Glomerular visceral epithelial cell (primary cell): ENCODE measurements at regions not wholly inside any gene's neighbourhood (a gene's known extent, or its start where the extent isn't known, plus 50 kb on each side); places are given as distances from the start of the nearest gene placed in this dataset.

Source experiments
- DNase-seq: peaks from one replicate; pipeline ENCODE4 v3.0.0-alpha.2; 2016; ENCODE audit errors: extremely low spot score

GRCh38 chr7:132072873-132073272 lies 503.4 kb downstream of the PLXNA4 start:
- no peak for DNase-seq

GRCh38 chr7:132072165-132072564 lies 504.1 kb downstream of the PLXNA4 start:
- DNase-seq, result no peak

GRCh38 chr7:132069306-132069705 lies 507.0 kb downstream of the PLXNA4 start:
- DNase-seq, result no peak

GRCh38 chr7:132066761-132067171 lies 509.5 kb downstream of the PLXNA4 start:
- DNase-seq, result peak; percentile 39

GRCh38 chr7:132065989-132066603 lies 509.7 kb upstream of the PODXL start:
- DNase-seq, result peak; percentile 8

- DNase-seq, result peak; percentile 93
Observed at GRCh38 chr7:132065193-132065988, 509.0 kb upstream of the PODXL start.

- no peak for DNase-seq
Observed at GRCh38 chr7:132063800-132064199, 507.4 kb upstream of the PODXL start.

GRCh38 chr7:132061937-132062336 lies 505.5 kb upstream of the PODXL start:
- DNase-seq, result no peak

- no peak for DNase-seq
Observed at GRCh38 chr7:132059141-132059540, 502.7 kb upstream of the PODXL start.

GRCh38 chr7:132055336-132056120 lies 499.1 kb upstream of the PODXL start:
- DNase-seq, result no peak

- DNase-seq, result no peak
Observed at GRCh38 chr7:132053871-132054270, 497.4 kb upstream of the PODXL start.

GRCh38 chr7:132051311-132051710 lies 494.9 kb upstream of the PODXL start:
- no peak for DNase-seq

GRCh38 chr7:132049462-132050304 lies 493.3 kb upstream of the PODXL start:
- peak; percentile 6 for DNase-seq

- no peak for DNase-seq
Observed at GRCh38 chr7:132045481-132045980, 489.1 kb upstream of the PODXL start.

- DNase-seq, result no peak
Observed at GRCh38 chr7:132045002-132045401, 488.6 kb upstream of the PODXL start.

GRCh38 chr7:132044247-132044646 lies 487.8 kb upstream of the PODXL start:
- no peak for DNase-seq

GRCh38 chr7:132041108-132041507 lies 484.7 kb upstream of the PODXL start:
- DNase-seq, result no peak

- no peak for DNase-seq
Observed at GRCh38 chr7:132035517-132036362, 479.3 kb upstream of the PODXL start.

- DNase-seq, result no peak
Observed at GRCh38 chr7:132034748-132035416, 478.5 kb upstream of the PODXL start.

GRCh38 chr7:132030883-132031282 lies 474.5 kb upstream of the PODXL start:
- DNase-seq, result no peak
